WTC11 (cell line): ENCODE measurements at regions not wholly inside any gene's neighbourhood (a gene's known extent, or its start where the extent isn't known, plus 50 kb on each side); places are given as distances from the start of the nearest gene placed in this dataset.

Experiments used
- ZBTB21 ChIP-seq: sonication (generic); formaldehyde crosslinking; IDR thresholded peaks from 2 replicates; pipeline ENCODE4 v1.8.1; 2023; ENCODE audit warnings: mild to moderate bottlenecking, missing genetic modification reagents, borderline replicate concordance
- TF ChIP-seq, protein P1 (sequence below): fragments of 200-600 bp; IDR thresholded peaks from 2 replicates; pipeline ENCODE4 v1.8.0; 2022; ENCODE audit warnings: antibody characterized with exemption

- TF ChIP-seq ZBTB21 = no peak
- TF ChIP-seq, protein P1, sequence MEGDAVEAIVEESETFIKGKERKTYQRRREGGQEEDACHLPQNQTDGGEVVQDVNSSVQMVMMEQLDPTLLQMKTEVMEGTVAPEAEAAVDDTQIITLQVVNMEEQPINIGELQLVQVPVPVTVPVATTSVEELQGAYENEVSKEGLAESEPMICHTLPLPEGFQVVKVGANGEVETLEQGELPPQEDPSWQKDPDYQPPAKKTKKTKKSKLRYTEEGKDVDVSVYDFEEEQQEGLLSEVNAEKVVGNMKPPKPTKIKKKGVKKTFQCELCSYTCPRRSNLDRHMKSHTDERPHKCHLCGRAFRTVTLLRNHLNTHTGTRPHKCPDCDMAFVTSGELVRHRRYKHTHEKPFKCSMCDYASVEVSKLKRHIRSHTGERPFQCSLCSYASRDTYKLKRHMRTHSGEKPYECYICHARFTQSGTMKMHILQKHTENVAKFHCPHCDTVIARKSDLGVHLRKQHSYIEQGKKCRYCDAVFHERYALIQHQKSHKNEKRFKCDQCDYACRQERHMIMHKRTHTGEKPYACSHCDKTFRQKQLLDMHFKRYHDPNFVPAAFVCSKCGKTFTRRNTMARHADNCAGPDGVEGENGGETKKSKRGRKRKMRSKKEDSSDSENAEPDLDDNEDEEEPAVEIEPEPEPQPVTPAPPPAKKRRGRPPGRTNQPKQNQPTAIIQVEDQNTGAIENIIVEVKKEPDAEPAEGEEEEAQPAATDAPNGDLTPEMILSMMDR = no peak
Measured at GRCh38 chr6:156021746-156022396, 566.2 kb upstream of the NOX3 start.
